HG02763 (cell line): ENCODE measurements at regions not wholly inside any gene's neighbourhood (a gene's known extent, or its start where the extent isn't known, plus 50 kb on each side); places are given as distances from the start of the nearest gene placed in this dataset.
"Not testable (repeated sequence)": the region's sequence is repeated elsewhere in the genome, so short reads cannot be mapped to it uniquely, and the experiment has no call there.

Experiments
- ATAC-seq: cut with Tn5 transposase; IDR thresholded peaks from one replicate; pipeline ENCODE4 v1.9.1; 2021; ENCODE audit warnings: mild to moderate bottlenecking, moderate library complexity; ENCODE audit not compliant: unreplicated experiment

GRCh38 chr12:47610686-47611252, 95.1 kb downstream of the RPAP3 start:
- ATAC-seq, result no peak

GRCh38 chr12:47609806-47610205, 96.0 kb downstream of the RPAP3 start:
- no peak for ATAC-seq

GRCh38 chr12:47608671-47609070, 97.2 kb downstream of the RPAP3 start:
- not testable (repeated sequence) for ATAC-seq

GRCh38 chr12:47604221-47604873, 101.5 kb downstream of the RPAP3 start:
- ATAC-seq, result no peak

GRCh38 chr12:47602949-47603558, 102.8 kb downstream of the RPAP3 start:
- ATAC-seq, result no peak

- ATAC-seq, result no peak
These were observed 103.5 kb downstream of the RPAP3 start for GRCh38 chr12:47602325-47602724.

GRCh38 chr12:47601071-47601470, 104.8 kb downstream of the RPAP3 start:
- no peak for ATAC-seq

- no peak for ATAC-seq
These were observed 114.0 kb downstream of the RPAP3 start for GRCh38 chr12:47591795-47592194.

GRCh38 chr12:47591361-47591791, 114.5 kb downstream of the RPAP3 start:
- no peak for ATAC-seq

- ATAC-seq, result no peak
These were observed 115.0 kb downstream of the RPAP3 start for GRCh38 chr12:47590771-47591360.

GRCh38 chr12:47586952-47587669, 118.7 kb downstream of the RPAP3 start:
- no peak for ATAC-seq

- no peak for ATAC-seq
These were observed 120.3 kb downstream of the RPAP3 start for GRCh38 chr12:47585507-47585906.

- ATAC-seq, result no peak
These were observed 127.0 kb downstream of the RPAP3 start for GRCh38 chr12:47578836-47579235.

GRCh38 chr12:47577206-47577989, 128.4 kb downstream of the RPAP3 start:
- ATAC-seq, result no peak

GRCh38 chr12:47576289-47576945, 129.4 kb downstream of the RPAP3 start:
- ATAC-seq, result no peak

GRCh38 chr12:47574252-47575021, 131.4 kb downstream of the RPAP3 start:
- no peak for ATAC-seq

GRCh38 chr12:47573146-47573659, 132.6 kb downstream of the RPAP3 start:
- ATAC-seq, result no peak

GRCh38 chr12:47570151-47570550, 135.7 kb downstream of the RPAP3 start:
- no peak for ATAC-seq

- no peak for ATAC-seq
These were observed 143.6 kb downstream of the RPAP3 start for GRCh38 chr12:47562201-47562600.
